ENCODE measurements at regions not wholly inside any gene's neighbourhood (a gene's known extent, or its start where the extent isn't known, plus 50 kb on each side); places are given as distances from the start of the nearest gene placed in this dataset.
"Not testable (repeated sequence)": the region's sequence is repeated elsewhere in the genome, so short reads cannot be mapped to it uniquely, and the experiment has no call there.

DNA sequence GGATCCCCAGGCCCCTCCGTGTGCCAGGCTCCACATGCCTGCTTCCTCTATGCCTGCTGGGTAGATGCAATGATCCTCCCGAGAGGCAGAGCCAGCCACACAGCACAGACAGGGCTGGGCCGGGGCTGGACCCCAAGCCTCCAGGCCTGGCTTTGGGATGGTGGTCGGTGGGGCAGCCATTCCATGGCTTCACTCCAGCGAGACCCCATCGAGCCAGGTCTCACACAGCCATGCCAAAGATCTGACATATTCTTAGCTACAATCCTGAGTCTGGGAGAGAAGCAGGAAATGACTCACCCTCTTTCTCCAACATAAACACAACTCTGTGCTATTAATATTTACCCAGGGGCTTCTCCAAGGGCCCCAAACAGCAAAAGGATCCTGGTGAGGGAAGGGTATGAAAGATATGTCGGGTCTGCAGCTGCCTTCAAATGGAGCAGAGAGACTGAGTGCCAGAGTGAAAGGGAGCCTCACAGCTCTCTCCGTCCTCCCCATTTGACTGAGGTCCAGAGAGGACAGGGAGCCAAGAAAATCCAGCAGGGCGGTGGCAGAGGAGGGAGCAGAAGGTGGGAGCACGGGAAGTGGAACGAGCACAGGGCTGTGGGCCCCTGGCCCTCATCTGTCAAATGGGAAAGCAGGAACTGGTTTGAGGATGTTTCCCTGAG, 639.5 kb downstream of the MATN1 start:
- no peak for DNase-seq (ENCODE audit: low read depth in 4 of 4, low spot score in 1 of 4)

DNA sequence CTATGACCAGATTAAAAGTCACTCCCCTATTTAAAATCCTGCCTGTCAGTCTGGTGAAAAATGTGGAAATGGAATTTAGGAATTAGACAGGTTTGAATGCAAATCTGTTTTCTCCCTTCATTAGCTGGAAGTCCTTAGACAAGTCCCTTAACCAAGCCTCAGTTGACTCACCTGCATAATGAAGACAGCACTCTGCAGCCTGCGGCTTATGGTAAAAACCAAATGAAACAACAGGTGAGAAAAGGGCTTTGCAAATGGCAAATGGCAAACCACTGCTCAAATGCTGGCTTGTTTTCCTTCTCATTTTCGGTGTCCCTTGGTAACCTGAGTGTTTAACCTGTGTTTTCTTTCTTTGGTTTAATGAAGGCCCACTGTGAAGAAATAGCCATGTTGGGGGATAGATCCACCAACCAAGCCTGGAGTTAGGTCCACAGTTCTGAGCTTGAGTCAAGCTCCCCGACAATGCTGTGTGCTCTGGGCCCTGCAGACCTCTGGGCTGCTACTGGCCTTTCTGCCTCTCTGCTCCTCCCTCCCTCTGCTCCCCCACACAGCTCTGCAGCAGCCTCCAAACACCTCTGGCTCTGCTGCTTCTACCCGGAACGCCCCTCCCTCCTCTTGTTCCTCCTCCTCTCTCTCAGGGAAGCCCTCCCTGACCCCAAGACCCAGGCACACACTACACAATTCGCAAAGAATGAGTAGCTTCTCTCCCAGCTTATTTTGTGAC, 641.8 kb downstream of the MATN1 start:
- no peak for DNase-seq (ENCODE audit: low read depth in 4 of 4, low spot score in 1 of 4)

DNA sequence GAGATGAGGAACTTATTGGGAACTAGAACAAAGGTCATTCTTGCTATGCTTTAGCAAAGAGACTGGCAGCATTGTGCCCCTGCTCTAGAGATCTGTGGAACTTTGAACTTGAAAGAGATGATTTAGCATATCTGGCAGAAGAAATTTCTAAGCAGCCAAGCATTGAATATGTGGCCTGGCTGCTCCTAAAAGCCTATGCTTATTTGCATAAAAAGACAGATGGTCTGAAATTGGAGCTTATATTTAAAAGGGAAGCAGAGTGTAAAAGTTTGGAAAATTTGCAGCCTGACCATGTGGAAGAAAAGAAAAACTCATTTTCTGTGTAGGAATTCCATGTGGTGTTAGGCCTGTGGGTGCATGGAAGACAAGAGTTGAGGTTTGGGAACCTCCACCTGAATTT, 647.5 kb downstream of the MATN1 start:
- not testable (repeated sequence) for DNase-seq (ENCODE audit: low read depth in 4 of 4, low spot score in 1 of 4)

DNA sequence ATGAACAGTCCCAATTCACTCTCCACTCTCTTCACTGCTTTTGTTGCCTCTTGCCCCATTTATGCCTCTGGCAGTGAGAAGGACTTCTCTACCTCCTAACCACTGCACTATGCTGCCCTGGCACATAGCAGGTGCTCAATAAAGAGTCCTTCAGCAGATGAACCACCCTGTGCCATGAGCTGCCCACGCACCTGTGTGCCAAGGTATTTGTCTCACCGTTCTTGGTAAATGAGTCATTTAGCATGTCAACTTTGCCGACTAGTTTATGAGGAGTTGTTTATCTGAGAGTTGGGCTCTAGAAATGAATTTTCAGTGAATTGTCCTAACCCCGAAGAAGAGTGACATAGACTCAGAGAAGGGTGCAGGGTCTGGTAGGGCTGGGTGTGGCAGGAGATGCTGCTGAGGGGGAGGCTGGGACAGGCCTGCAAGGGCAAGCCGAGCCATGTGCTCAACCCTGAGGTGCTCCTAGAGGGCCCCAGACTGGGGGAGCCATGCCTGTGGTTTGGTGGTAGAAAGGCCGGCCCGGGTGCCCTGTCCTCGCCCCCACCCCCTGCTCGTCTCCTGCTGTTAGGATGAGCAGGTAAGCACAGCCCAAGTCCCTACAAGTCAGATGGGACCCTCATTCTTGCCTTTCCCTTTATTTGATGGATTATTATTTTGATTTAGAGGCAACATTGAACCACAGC, 654.5 kb downstream of the MATN1 start:
- no peak for DNase-seq (ENCODE audit: low read depth in 4 of 4, low spot score in 1 of 4)

GRCh38 chr1:30064547-30064946, 658.8 kb downstream of the MATN1 start:
- DNase-seq (ENCODE audit: low read depth in 4 of 4, low spot score in 1 of 4) = no peak

GRCh38 chr1:30063621-30064280, 659.6 kb downstream of the MATN1 start:
- no peak for DNase-seq (ENCODE audit: low read depth in 4 of 4, low spot score in 1 of 4)

GRCh38 chr1:30061292-30062220, 661.8 kb downstream of the MATN1 start:
- DNase-seq (ENCODE audit: low read depth in 4 of 4, low spot score in 1 of 4) = no peak

DNA sequence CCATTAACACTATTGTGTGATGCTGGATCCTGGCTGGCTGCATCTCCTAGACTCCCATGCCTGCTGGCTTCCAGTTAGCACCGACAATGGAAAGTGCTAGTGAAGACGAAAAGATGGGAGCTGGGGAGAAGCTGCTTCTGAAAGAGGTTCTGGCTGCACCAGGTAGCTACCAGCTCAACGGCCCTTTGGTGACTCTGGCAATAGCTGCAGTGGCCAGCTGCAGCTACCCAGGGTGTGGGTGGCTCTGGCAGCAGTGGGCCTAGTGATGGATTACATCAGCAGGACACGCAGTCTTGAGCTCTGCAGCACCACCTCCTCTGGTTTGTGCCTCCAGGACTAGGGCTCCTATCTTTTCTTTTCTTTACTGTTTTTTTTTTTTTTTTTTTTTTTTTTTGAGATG, 662.6 kb downstream of the MATN1 start:
- no peak for DNase-seq (ENCODE audit: low read depth in 4 of 4, low spot score in 1 of 4)

DNA sequence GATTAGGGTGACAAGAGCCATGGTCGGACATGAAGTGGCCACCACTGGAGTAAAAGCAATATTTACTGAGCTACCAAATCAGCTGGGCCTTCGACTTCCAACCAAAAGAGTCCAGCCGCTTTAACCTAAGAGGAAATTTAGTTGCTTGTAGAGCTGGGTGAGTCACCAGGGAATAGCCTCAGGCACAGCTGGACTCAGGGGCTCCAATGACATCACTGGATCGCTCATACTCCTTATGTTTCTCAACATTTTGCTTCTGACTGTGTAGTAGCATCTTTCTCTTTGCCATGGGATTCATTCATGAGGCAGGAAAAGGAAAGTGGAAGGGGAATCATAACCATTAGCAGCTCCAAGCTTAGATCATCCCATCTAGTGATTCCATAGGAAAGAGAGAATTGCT, 664.4 kb downstream of the MATN1 start:
- no peak for DNase-seq (ENCODE audit: low read depth in 4 of 4, low spot score in 1 of 4)

DNA sequence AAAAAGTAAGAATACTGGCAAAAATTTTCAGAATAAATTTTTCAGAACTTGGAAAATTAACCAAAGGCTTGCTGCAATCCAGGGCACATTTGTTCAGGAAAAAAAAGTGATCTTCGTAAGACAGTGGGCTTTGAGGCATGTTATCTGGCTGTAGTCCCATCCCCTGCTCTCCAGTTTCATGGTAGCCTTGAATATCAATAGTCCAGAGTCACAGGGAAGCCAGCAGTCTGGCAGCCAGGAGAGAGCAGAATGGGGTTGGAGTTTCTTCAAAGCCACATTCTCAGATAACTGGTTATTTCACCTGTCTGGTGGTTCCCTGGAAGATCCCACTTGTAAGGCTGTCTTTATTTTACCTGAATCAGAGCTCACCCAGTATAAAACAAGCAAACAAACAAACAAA, 669.3 kb downstream of the MATN1 start:
- DNase-seq (ENCODE audit: low read depth in 4 of 4, low spot score in 1 of 4) = no peak

- DNase-seq (ENCODE audit: low read depth in 4 of 4, low spot score in 1 of 4) = no peak
These were observed 671.2 kb downstream of the MATN1 start for GRCh38 chr1:30052178-30052577.

- DNase-seq (ENCODE audit: low read depth in 4 of 4, low spot score in 1 of 4) = no peak
These were observed 671.6 kb downstream of the MATN1 start for GRCh38 chr1:30051777-30052176.

DNA sequence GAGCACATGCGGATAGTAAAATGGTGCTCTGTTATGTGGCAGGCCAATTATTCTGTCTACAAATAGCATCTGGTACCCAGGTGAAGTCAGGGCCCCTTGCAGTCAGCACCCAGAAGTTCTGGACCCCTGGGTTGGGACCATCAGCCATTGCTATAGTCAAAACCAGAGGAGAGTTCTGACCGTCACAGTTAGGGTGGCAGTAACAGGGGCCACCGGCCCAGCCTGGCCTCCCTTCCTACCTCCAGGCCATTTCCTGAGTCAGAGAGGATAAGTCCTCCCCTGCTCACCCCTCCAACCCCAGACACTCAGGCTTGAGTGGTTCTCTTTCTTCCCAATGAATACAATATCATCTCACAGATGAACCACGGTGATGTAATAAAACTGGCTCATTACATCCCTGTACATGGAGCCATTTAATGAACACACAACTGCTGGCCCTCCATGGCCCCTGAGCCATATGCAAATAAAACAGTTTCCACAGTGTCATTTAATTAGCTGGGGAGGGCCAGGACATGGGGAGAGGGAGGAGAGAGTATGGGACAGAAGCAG, 673.6 kb downstream of the MATN1 start:
- DNase-seq (ENCODE audit: low read depth in 4 of 4, low spot score in 1 of 4) = no peak

DNA sequence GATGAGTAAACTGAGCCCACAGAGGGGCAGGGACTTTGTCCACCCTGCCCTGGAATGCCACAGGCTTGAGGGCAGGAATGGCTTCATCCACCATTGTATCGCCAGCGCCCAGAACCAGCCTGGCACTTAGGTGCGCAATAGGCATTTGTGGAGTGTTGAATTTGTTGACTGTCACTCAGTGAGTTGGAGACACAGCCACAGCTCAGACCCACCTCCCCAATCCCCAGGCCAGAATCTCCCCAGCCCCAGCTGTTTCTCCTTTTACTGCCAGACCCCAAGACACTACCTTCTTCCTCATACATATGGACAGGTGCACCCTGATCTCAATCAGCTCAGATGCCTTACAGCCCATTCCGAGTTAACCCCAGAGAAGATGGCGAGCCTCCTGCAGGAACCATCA, 674.5 kb downstream of the MATN1 start:
- no peak for DNase-seq (ENCODE audit: low read depth in 4 of 4, low spot score in 1 of 4)

- no peak for DNase-seq (ENCODE audit: low read depth in 4 of 4, low spot score in 1 of 4)
These were observed 675.8 kb downstream of the MATN1 start for GRCh38 chr1:30047576-30047975.

GRCh38 chr1:30046751-30047150, 676.6 kb downstream of the MATN1 start:
- DNase-seq (ENCODE audit: low read depth in 4 of 4, low spot score in 1 of 4) = no peak

GRCh38 chr1:30045304-30046090, 677.9 kb downstream of the MATN1 start:
- no peak for DNase-seq (ENCODE audit: low read depth in 4 of 4, low spot score in 1 of 4)

DNA sequence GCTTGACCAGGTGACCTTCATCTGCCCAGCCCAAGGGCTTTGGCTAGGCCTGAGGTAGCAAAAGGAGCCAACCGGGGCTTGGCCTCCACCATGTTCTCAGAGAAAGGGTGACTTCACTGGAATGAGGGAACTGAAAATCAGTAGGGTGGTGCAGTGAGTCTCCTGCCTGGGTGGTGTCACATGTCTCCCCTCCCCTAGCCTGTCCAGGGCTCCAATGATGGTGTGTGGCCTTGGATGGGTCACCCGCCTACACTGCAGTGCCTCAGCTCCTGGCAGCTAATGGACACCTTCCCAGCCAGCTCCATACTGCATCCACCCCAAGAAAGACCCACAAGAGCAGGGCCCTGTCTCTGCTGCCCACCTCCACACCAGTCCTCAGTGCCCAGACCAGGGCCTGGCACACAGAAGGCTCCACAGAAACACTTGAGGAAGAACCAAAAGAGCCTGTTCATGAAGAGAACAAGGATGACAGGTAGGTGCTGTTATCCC, 678.7 kb downstream of the MATN1 start:
- DNase-seq (ENCODE audit: low read depth in 4 of 4, low spot score in 1 of 4) = no peak

- DNase-seq (ENCODE audit: low read depth in 4 of 4, low spot score in 1 of 4) = no peak
These were observed 679.5 kb downstream of the MATN1 start for GRCh38 chr1:30043731-30044408.

Measured in stimulated activated CD4-positive, alpha-beta T cell treated with anti-CD3 and anti-CD28 coated beads, Interleukin-1b, Interleukin-23, amount 100 ng/mL, for 24 hours (primary cell).